ENCODE measurements at regions not wholly inside any gene's neighbourhood (a gene's known extent, or its start where the extent isn't known, plus 50 kb on each side); places are given as distances from the start of the nearest gene placed in this dataset.

GRCh38 chr15:25184356-25185155, 229.8 kb downstream of the SNRPN start:
- DNase-seq (ENCODE audit: low read depth, low spot score): no peak
- Histone ChIP-seq H3K4me3 (replicated peaks in 1 of 3; ENCODE audit: insufficient read depth in 1 of 3, low read depth in 1 of 3, low read length in 3 of 3) (no peak overlapping the region), H3K4me1 (ENCODE audit: control insufficient read depth, extremely low read depth, insufficient read depth, low read length) (no peaks in the 10 kb centered on the region), H4K20me1 (replicated peaks; ENCODE audit: control insufficient read depth, extremely low read depth, insufficient read depth, low read length) (no peaks in the 10 kb centered on the region), H3K79me2 (ENCODE audit: control insufficient read depth, insufficient read depth, low read length) (no peaks in the 10 kb centered on the region), H3K27me3 (ENCODE audit: control insufficient read depth in 2 of 2, insufficient read depth in 2 of 2, low read length in 2 of 2) (no peaks in the 10 kb centered on the region), H3K9ac (replicated peaks; ENCODE audit: extremely low read depth, insufficient read depth, low read length) (no peak overlapping the region), H3K9me1 (replicated peaks; ENCODE audit: control insufficient read depth, extremely low read depth, insufficient read depth, low read length) (no peaks in the 10 kb centered on the region), H3K9me3 (replicated peaks; ENCODE audit: control insufficient read depth, insufficient read depth, low read length) (peaks cover 8% of the 10 kb centered on the region), H2AFZ (ENCODE audit: low read depth, low read length) (no peak overlapping the region), H3K4me2 (ENCODE audit: insufficient read depth, low read length) (no peak overlapping the region), H3K27ac (ENCODE audit: insufficient read depth, low read depth, low read length) (no peak overlapping the region), H3K36me3 (ENCODE audit: control insufficient read depth in 2 of 2, extremely low read depth in 1 of 2, insufficient read depth in 2 of 2, low read length in 2 of 2) (no peaks in the 10 kb centered on the region)
- dilution Hi-C loops (cut with MboI; ENCODE audit: extremely low pct_ligation_motif_present, low sequenced_read_pairs) (no loop called here), intact Hi-C loops (cut with micrococcal nuclease) (no loop called here)
- ChIA-PET POLR2A (no interaction called here), CTCF (no interaction called here)
- no peak for FAIRE-seq
- no TSS peak for BruUV-seq (replicated peaks)
- no peak for TF ChIP-seq FOS (IDR thresholded peaks at IDR 0.05; ENCODE audit: borderline replicate concordance, insufficient read depth, low read length)
- TF ChIP-seq JUN (IDR thresholded peaks at IDR 0.05; ENCODE audit: borderline replicate concordance, insufficient read depth, insufficient read length, low read depth): no peak
- TF ChIP-seq POLR2AphosphoS5 (IDR thresholded peaks at IDR 0.05; ENCODE audit: insufficient read depth, low read depth, low read length): no peak
- no peak for TF ChIP-seq POLR2A (IDR thresholded peaks at IDR 0.05; ENCODE audit: low read depth, low read length)
- no peak for TF ChIP-seq GATA2 (IDR thresholded peaks at IDR 0.05; ENCODE audit: insufficient read depth, insufficient read length, low read depth, low read length)
- TF ChIP-seq MYC (IDR thresholded peaks at IDR 0.05; ENCODE audit: low read depth, low read length): no peak
- TF ChIP-seq EZH2 (IDR thresholded peaks at IDR 0.05; ENCODE audit: borderline replicate concordance, low read depth, low read length, severe bottlenecking): no peak
- TF ChIP-seq CTCF (IDR thresholded peaks at IDR 0.05; ENCODE audit: extremely low read depth in 1 of 2, insufficient read depth in 1 of 2, low read depth in 1 of 2, low read length in 2 of 2): no peak
- no peak for TF ChIP-seq MAX (IDR thresholded peaks at IDR 0.05; ENCODE audit: insufficient read depth, insufficient read length)
